ENCODE measurements at regions not wholly inside any gene's neighbourhood (a gene's known extent, or its start where the extent isn't known, plus 50 kb on each side); places are given as distances from the start of the nearest gene placed in this dataset.

- H3K27ac ChIP-seq (ENCODE audit: low read depth, low read length, poor library complexity, severe bottlenecking): no peak overlapping the region
- H3K79me2 ChIP-seq (ENCODE audit: insufficient read depth, low read length): no peaks in the 10 kb centered on the region
- no peaks in the 10 kb centered on the region for H3K36me3 ChIP-seq (ENCODE audit: insufficient read depth, low read length)
- no peaks in the 10 kb centered on the region for H3F3A ChIP-seq (ENCODE audit: insufficient read depth, low read length)
- no peaks in the 10 kb centered on the region for H3K9me3 ChIP-seq (ENCODE audit: low read length)
- H3K27me3 ChIP-seq (ENCODE audit: insufficient read depth, low read length): no peaks in the 10 kb centered on the region
- no peak overlapping the region for H3K9ac ChIP-seq (ENCODE audit: low read length)
- TF ChIP-seq EZH2 (IDR thresholded peaks at IDR 0.05; ENCODE audit: borderline replicate concordance, low read length): no peak
- TF ChIP-seq, protein P1, sequence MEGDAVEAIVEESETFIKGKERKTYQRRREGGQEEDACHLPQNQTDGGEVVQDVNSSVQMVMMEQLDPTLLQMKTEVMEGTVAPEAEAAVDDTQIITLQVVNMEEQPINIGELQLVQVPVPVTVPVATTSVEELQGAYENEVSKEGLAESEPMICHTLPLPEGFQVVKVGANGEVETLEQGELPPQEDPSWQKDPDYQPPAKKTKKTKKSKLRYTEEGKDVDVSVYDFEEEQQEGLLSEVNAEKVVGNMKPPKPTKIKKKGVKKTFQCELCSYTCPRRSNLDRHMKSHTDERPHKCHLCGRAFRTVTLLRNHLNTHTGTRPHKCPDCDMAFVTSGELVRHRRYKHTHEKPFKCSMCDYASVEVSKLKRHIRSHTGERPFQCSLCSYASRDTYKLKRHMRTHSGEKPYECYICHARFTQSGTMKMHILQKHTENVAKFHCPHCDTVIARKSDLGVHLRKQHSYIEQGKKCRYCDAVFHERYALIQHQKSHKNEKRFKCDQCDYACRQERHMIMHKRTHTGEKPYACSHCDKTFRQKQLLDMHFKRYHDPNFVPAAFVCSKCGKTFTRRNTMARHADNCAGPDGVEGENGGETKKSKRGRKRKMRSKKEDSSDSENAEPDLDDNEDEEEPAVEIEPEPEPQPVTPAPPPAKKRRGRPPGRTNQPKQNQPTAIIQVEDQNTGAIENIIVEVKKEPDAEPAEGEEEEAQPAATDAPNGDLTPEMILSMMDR (IDR thresholded peaks at IDR 0.05; ENCODE audit: low read length): no peak
- no peak overlapping the region for H2AFZ ChIP-seq (ENCODE audit: low read length)
- no peaks in the 10 kb centered on the region for H4K20me1 ChIP-seq (ENCODE audit: insufficient read depth, low read length)
- H3K4me1 ChIP-seq (ENCODE audit: insufficient read depth, low read length, severe bottlenecking): no peaks in the 10 kb centered on the region
- no peak overlapping the region for H3K4me3 ChIP-seq (ENCODE audit: low read depth, low read length, poor library complexity, severe bottlenecking)
- H3K9me2 ChIP-seq (ENCODE audit: low read depth, low read length): no peaks in the 10 kb centered on the region
- no peak overlapping the region for H3K4me2 ChIP-seq (ENCODE audit: low read length)
Observed at GRCh38 chr2:226364217-226364616, 435.4 kb downstream of the IRS1 start.

DNA sequence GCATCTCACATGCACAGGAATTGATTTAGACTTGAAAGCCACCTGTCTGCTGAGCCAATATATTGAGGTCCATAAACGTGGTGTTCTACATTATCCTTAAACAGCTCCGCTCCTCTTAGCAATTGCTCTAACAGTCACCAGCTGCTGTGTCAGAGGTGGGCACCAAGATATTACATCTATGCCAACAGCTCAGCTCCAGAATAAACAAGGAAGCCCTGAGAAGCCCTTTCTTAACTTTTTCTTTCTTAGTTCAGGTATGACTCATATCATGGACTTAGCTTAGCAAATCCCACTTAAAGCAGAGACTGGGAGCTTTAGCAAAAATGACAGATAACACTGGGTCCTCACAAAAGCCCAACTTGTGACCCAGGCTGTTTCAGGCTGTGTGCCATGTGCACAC, 436.6 kb downstream of the IRS1 start:
- Histone ChIP-seq H3K9me3 (ENCODE audit: low read length) (no peaks in the 10 kb centered on the region), H3K27ac (ENCODE audit: low read depth, low read length, poor library complexity, severe bottlenecking) (no peak overlapping the region)

GRCh38 chr2:226360658-226361057, 439.0 kb downstream of the IRS1 start:
- no peak overlapping the region for H3K27ac ChIP-seq (ENCODE audit: low read depth, low read length, poor library complexity, severe bottlenecking)
- H3K4me2 ChIP-seq (ENCODE audit: low read length): no peak overlapping the region
- no peaks in the 10 kb centered on the region for H3K79me2 ChIP-seq (ENCODE audit: insufficient read depth, low read length)
- no peaks in the 10 kb centered on the region for H3K27me3 ChIP-seq (ENCODE audit: insufficient read depth, low read length)
- H3K4me1 ChIP-seq (ENCODE audit: insufficient read depth, low read length, severe bottlenecking): no peaks in the 10 kb centered on the region
- H3K9ac ChIP-seq (ENCODE audit: low read length): no peak overlapping the region
- TF ChIP-seq EZH2 (IDR thresholded peaks at IDR 0.05; ENCODE audit: borderline replicate concordance, low read length): no peak
- TF ChIP-seq, protein P1 (IDR thresholded peaks at IDR 0.05; ENCODE audit: low read length): no peak
- H3F3A ChIP-seq (ENCODE audit: insufficient read depth, low read length): no peaks in the 10 kb centered on the region
- H4K20me1 ChIP-seq (ENCODE audit: insufficient read depth, low read length): no peaks in the 10 kb centered on the region
- H3K36me3 ChIP-seq (ENCODE audit: insufficient read depth, low read length): no peaks in the 10 kb centered on the region
- H2AFZ ChIP-seq (ENCODE audit: low read length): no peak overlapping the region
- no peak overlapping the region for H3K4me3 ChIP-seq (ENCODE audit: low read depth, low read length, poor library complexity, severe bottlenecking)
- H3K9me3 ChIP-seq (ENCODE audit: low read length): no peaks in the 10 kb centered on the region
- no peaks in the 10 kb centered on the region for H3K9me2 ChIP-seq (ENCODE audit: low read depth, low read length)

More for the DNA sequence above, 436.6 kb downstream of the IRS1 start:
- Histone ChIP-seq H3K9ac (ENCODE audit: low read length) (no peak overlapping the region), H2AFZ (ENCODE audit: low read length) (no peak overlapping the region), H3K4me1 (ENCODE audit: insufficient read depth, low read length, severe bottlenecking) (no peaks in the 10 kb centered on the region), H3F3A (ENCODE audit: insufficient read depth, low read length) (no peaks in the 10 kb centered on the region), H3K27me3 (ENCODE audit: insufficient read depth, low read length) (no peaks in the 10 kb centered on the region), H3K9me2 (ENCODE audit: low read depth, low read length) (no peaks in the 10 kb centered on the region), H3K4me2 (ENCODE audit: low read length) (no peak overlapping the region), H3K36me3 (ENCODE audit: insufficient read depth, low read length) (no peaks in the 10 kb centered on the region), H3K79me2 (ENCODE audit: insufficient read depth, low read length) (no peaks in the 10 kb centered on the region), H3K4me3 (ENCODE audit: low read depth, low read length, poor library complexity, severe bottlenecking) (no peak overlapping the region), H4K20me1 (ENCODE audit: insufficient read depth, low read length) (no peaks in the 10 kb centered on the region)
- TF ChIP-seq, protein P1 (IDR thresholded peaks at IDR 0.05; ENCODE audit: low read length): no peak
- no peak for TF ChIP-seq EZH2 (IDR thresholded peaks at IDR 0.05; ENCODE audit: borderline replicate concordance, low read length)

Data from OCI-LY1 (cell line).